Neural progenitor cell (in vitro differentiated cells): ENCODE measurements at regions not wholly inside any gene's neighbourhood (a gene's known extent, or its start where the extent isn't known, plus 50 kb on each side); places are given as distances from the start of the nearest gene placed in this dataset.
A peak's percentile ranks its signal among the peaks of the same experiment; 100 is the strongest.

ENCODE experiments used
- DNase-seq: peaks from one replicate; pipeline ENCODE4 v3.0.0-alpha.2; 2016; ENCODE audit warnings: low spot score
- H2AFZ ChIP-seq: fragments of 200-600 bp; sonication (generic); replicated peaks from 2 replicates; pipeline ENCODE4 v1.6.1; 2016; ENCODE audit warnings: antibody characterized with exemption
- H3F3A ChIP-seq: fragments of 200-600 bp; sonication (generic); 2 replicates; pipeline ENCODE4 v1.6.1; 2016; ENCODE audit warnings: antibody characterized with exemption, low read depth
- H3K27ac ChIP-seq: fragments of 200-600 bp; sonication (generic); 2 replicates; pipeline ENCODE4 v1.5.1; 2016; ENCODE audit warnings: mild to moderate bottlenecking
- H3K27me3 ChIP-seq: fragments of 200-600 bp; sonication (generic); 2 replicates; pipeline ENCODE4 v1.6.1; 2016; ENCODE audit warnings: mild to moderate bottlenecking, moderate library complexity
- H3K36me3 ChIP-seq: fragments of 200-600 bp; sonication (generic); 2 replicates; pipeline ENCODE4 v1.5.1; 2016
- H3K4me1 ChIP-seq: fragments of 200-600 bp; sonication (generic); 2 replicates; pipeline ENCODE4 v1.6.1; 2016; ENCODE audit warnings: mixed run types
- H3K4me2 ChIP-seq: fragments of 200-600 bp; sonication (generic); 2 replicates; pipeline ENCODE4 v1.6.1; 2016
- H3K4me3 ChIP-seq: fragments of 200-600 bp; sonication (generic); 2 replicates; pipeline ENCODE4 v1.5.1; 2016
- H3K79me2 ChIP-seq: fragments of 200-600 bp; sonication (generic); 2 replicates; pipeline ENCODE4 v1.6.1; 2016; ENCODE audit warnings: low read depth
- H3K9ac ChIP-seq: fragments of 200-600 bp; sonication (generic); 2 replicates; pipeline ENCODE4 v1.6.1; 2016
- H3K9me3 ChIP-seq: fragments of 200-600 bp; sonication (generic); 2 replicates; pipeline ENCODE4 v1.5.1; 2016; ENCODE audit warnings: low read depth
- H4K20me1 ChIP-seq: fragments of 200-600 bp; sonication (generic); 2 replicates; pipeline ENCODE4 v1.6.1; 2016; ENCODE audit warnings: low read depth
- H3K27ac Mint-ChIP-seq: 3 replicates; pipeline ENCODE4 v1.8.0; 2021; ENCODE audit warnings: mixed read lengths
- H3K27me3 Mint-ChIP-seq: 2 replicates; pipeline ENCODE4 v1.8.0; 2022; ENCODE audit warnings: low read depth, mild to moderate bottlenecking, inconsistent platforms, moderate library complexity, mixed read lengths; ENCODE audit not compliant: insufficient read depth
- H3K36me3 Mint-ChIP-seq: 3 replicates; pipeline ENCODE4 v1.8.0; 2021; ENCODE audit warnings: mixed read lengths
- H3K4me1 Mint-ChIP-seq: 3 replicates; pipeline ENCODE4 v1.8.0; 2021; ENCODE audit warnings: mixed read lengths
- H3K4me3 Mint-ChIP-seq: 3 replicates; pipeline ENCODE4 v1.8.0; 2021; ENCODE audit warnings: mild to moderate bottlenecking, moderate library complexity, mixed read lengths
- H3K9me3 Mint-ChIP-seq: 3 replicates; pipeline ENCODE4 v1.8.0; 2020; ENCODE audit warnings: mixed read lengths
- CTCF ChIP-seq: fragments of 200-600 bp; sonication (generic); IDR thresholded peaks from 2 replicates; pipeline ENCODE4 v1.5.1; 2017; ENCODE audit warnings: antibody characterized with exemption, mild to moderate bottlenecking
- EZH2 ChIP-seq: fragments of 200-600 bp; sonication (generic); IDR thresholded peaks from 2 replicates; pipeline ENCODE4 v1.6.1; 2017; ENCODE audit warnings: antibody characterized with exemption, mild to moderate bottlenecking, moderate library complexity
- EZH2phosphoT487 ChIP-seq: fragments of 200-600 bp; sonication (generic); IDR thresholded peaks from 2 replicates; pipeline ENCODE4 v1.6.1; 2017; ENCODE audit warnings: antibody characterized with exemption

- H3K36me3 Mint-ChIP-seq: no peaks in the 10 kb centered on the region
- Histone ChIP-seq H3K27me3 (no peaks in the 10 kb centered on the region), H3K9me3 (no peaks in the 10 kb centered on the region), H3F3A (peaks cover 12% of the 10 kb centered on the region), H3K4me3 (no peak overlapping the region), H3K9ac (no peak overlapping the region), H3K36me3 (no peaks in the 10 kb centered on the region), H2AFZ (peak overlapping the region; percentile 77), H3K4me1 (peaks cover 14% of the 10 kb centered on the region), H3K27ac (no peak overlapping the region), H3K4me2 (peak overlapping the region; percentile 7), H4K20me1 (no peaks in the 10 kb centered on the region), H3K79me2 (no peaks in the 10 kb centered on the region)
- DNase-seq: no peak
- TF ChIP-seq CTCF (no peak), EZH2 (no peak), EZH2phosphoT487 (no peak)
- no peak overlapping the region for H3K27ac Mint-ChIP-seq
- no peaks in the 10 kb centered on the region for H3K27me3 Mint-ChIP-seq
- H3K4me3 Mint-ChIP-seq: no peak overlapping the region
- peaks cover 19% of the 10 kb centered on the region for H3K4me1 Mint-ChIP-seq
- no peaks in the 10 kb centered on the region for H3K9me3 Mint-ChIP-seq
These were observed 109.9 kb upstream of the NFIB start for GRCh38 chr9:14423815-14424261.

- Histone ChIP-seq H3K4me3 (no peak overlapping the region), H3K27ac (no peak overlapping the region), H3K79me2 (no peaks in the 10 kb centered on the region), H3K9ac (no peak overlapping the region), H3K4me2 (no peak overlapping the region), H3K4me1 (peaks cover 19% of the 10 kb centered on the region), H3K36me3 (no peaks in the 10 kb centered on the region), H4K20me1 (no peaks in the 10 kb centered on the region), H3F3A (peaks cover 12% of the 10 kb centered on the region), H3K27me3 (no peaks in the 10 kb centered on the region), H3K9me3 (no peaks in the 10 kb centered on the region), H2AFZ (no peak overlapping the region)
- no peak overlapping the region for H3K4me3 Mint-ChIP-seq
- no peak for DNase-seq
- no peaks in the 10 kb centered on the region for H3K36me3 Mint-ChIP-seq
- H3K4me1 Mint-ChIP-seq: peaks cover 28% of the 10 kb centered on the region
- no peak overlapping the region for H3K27ac Mint-ChIP-seq
- no peaks in the 10 kb centered on the region for H3K27me3 Mint-ChIP-seq
- TF ChIP-seq EZH2: no peak
- TF ChIP-seq EZH2phosphoT487: no peak
- TF ChIP-seq CTCF: no peak
- no peaks in the 10 kb centered on the region for H3K9me3 Mint-ChIP-seq
These were observed 107.3 kb upstream of the NFIB start for GRCh38 chr9:14421291-14421690.

GRCh38 chr9:14418941-14419937, 105.3 kb upstream of the NFIB start:
- H3K4me1 ChIP-seq: peaks cover 12% of the 10 kb centered on the region
- H3K27ac Mint-ChIP-seq: peak overlapping the region; percentile 54
- TF ChIP-seq EZH2phosphoT487 (no peak), CTCF (no peak), EZH2 (no peak)

More at GRCh38 chr9:14418941-14419937, 105.3 kb upstream of the NFIB start:
- H3K27me3 Mint-ChIP-seq: no peaks in the 10 kb centered on the region
- Histone ChIP-seq H3K9me3 (no peaks in the 10 kb centered on the region), H3K4me2 (no peak overlapping the region), H3F3A (peaks cover 12% of the 10 kb centered on the region), H2AFZ (peak overlapping the region; percentile 79), H3K27me3 (no peaks in the 10 kb centered on the region), H3K79me2 (no peaks in the 10 kb centered on the region), H3K27ac (no peak overlapping the region), H3K4me3 (no peak overlapping the region), H3K9ac (no peak overlapping the region), H4K20me1 (no peaks in the 10 kb centered on the region), H3K36me3 (no peaks in the 10 kb centered on the region)
- DNase-seq: no peak
- peaks cover 20% of the 10 kb centered on the region for H3K4me1 Mint-ChIP-seq
- H3K36me3 Mint-ChIP-seq: no peaks in the 10 kb centered on the region
- H3K4me3 Mint-ChIP-seq: no peak overlapping the region
- peaks cover 6% of the 10 kb centered on the region for H3K9me3 Mint-ChIP-seq
